Tongue (tissue), 1 donor: ENCODE measurements at regions not wholly inside any gene's neighbourhood (a gene's known extent, or its start where the extent isn't known, plus 50 kb on each side); places are given as distances from the start of the nearest gene placed in this dataset.
A peak's percentile ranks its signal among the peaks of the same experiment; 100 is the strongest.

Experiments
- DNase-seq: peaks from one replicate; pipeline ENCODE4 v3.0.0-alpha.2; 2015

DNA sequence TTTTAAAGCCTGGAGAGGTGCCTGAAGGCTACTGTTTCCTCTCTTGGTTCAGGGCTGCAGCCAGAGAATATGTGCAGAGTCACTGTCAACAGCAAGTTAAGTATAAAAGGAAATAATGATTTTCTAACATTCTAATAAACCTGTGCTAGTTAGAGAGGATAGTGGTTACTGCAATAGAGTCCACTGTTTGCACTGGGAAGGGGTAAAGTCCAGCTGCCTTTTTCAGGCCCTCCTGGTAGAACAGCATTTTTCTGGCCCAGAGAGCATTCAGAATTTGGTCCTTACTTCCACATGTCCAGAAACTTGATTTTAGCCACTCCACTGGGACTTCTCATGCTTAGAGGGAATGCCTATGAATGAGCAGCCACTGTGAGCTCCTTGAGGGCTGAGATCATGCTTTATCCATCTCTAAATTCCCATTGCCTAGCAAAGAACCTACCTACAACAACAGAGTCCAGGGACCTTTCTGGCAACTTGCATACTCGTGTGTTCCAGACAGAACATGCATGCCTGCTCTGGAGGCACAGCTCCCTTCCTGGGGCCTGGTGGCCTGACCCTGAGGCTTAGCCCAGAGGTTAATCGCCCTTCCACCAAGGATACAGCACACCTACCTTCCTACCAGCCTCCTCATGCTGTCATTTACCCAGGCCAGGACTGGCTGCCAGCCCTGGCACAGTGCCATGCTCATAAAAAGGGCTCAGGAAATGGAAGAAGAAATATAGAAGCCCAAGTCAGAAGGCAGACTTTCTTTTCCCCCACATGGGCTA is 50.3 kb upstream of the ATP13A3 start:
- peak; percentile 59 for DNase-seq
